Endothelial cell of umbilical vein (primary cell): ENCODE measurements at regions not wholly inside any gene's neighbourhood (a gene's known extent, or its start where the extent isn't known, plus 50 kb on each side); places are given as distances from the start of the nearest gene placed in this dataset.

Experiments used
- BruUV-seq: library from RNA; stranded (reverse); fragments of 400-500 nt; replicated peaks from 2 replicates; lab custom pipeline; 2021; lab: Mats Ljungman, UMichigan
- CTCF ChIA-PET: fragments of 300-600, 350-600 bp; sonication (Branson Sonifier 250); formaldehyde crosslinking; loops from one replicate; lab custom pipeline; 2021; ENCODE audit warnings: antibody characterized with exemption, inconsistent platforms; lab: Charles Lee
- POLR2A ChIA-PET: fragments of 300-600, 350-600 bp; sonication (Branson Sonifier 250); formaldehyde crosslinking; loops from one replicate; lab custom pipeline; 2021; ENCODE audit warnings: antibody characterized with exemption, inconsistent platforms; lab: Charles Lee
- DNase-seq: peaks from one replicate; pipeline ENCODE4 v3.0.0-alpha.2; 2011; ENCODE audit warnings: low read depth, low spot score
- FAIRE-seq: peaks from 2 replicates; lab custom pipeline; 2011; peaks lifted over from hg19 to GRCh38; lab: Jason Lieb, UNC
- H2AFZ ChIP-seq: 2 replicates; pipeline ENCODE4 v1.6.0; 2012; ENCODE audit warnings: low read depth, low read length, control low read depth, inconsistent platforms
- H3K27ac ChIP-seq: 2 replicates; pipeline ENCODE4 v1.5.1; 2011; ENCODE audit warnings: low read depth, mild to moderate bottlenecking, control low read depth, low read length, moderate library complexity; ENCODE audit not compliant: insufficient read depth
- H3K27me3 ChIP-seq, 2 experiments: 2 replicates each; pipeline versions ENCODE4 v1.6.0 to v1.6.1; 2011; ENCODE audit warnings: low read length in 2 of 2, mixed read lengths in 1 of 2; ENCODE audit not compliant: control insufficient read depth in 2 of 2, insufficient read depth in 2 of 2
- H3K36me3 ChIP-seq, 2 experiments: 2 replicates in 1 of 2; 3 replicates in 1 of 2; pipeline ENCODE4 v1.5.1; 2011; ENCODE audit warnings: low read length in 2 of 2, mild to moderate bottlenecking in 1 of 2, moderate library complexity in 1 of 2; ENCODE audit not compliant: control insufficient read depth in 2 of 2, insufficient read depth in 2 of 2; ENCODE audit errors: extremely low read depth in 1 of 2
- H3K4me1 ChIP-seq: 3 replicates; pipeline ENCODE4 v1.5.1; 2011; ENCODE audit warnings: mild to moderate bottlenecking, low read length; ENCODE audit not compliant: control insufficient read depth, insufficient read depth; ENCODE audit errors: extremely low read depth
- H3K4me2 ChIP-seq: 2 replicates; pipeline ENCODE4 v1.6.1; 2011; ENCODE audit warnings: low read length, control low read depth, mixed read lengths; ENCODE audit not compliant: insufficient read depth
- H3K4me3 ChIP-seq, 3 experiments: fragments of 200-600 bp in 1 of 3; sonication (generic), shearing (Covaris generic) in 1 of 3; replicated peaks in 1 of 3; 2 replicates each; pipeline ENCODE4 v1.5.1; 2011 to 2016; ENCODE audit warnings: control low read depth in 3 of 3, low read length in 3 of 3, mild to moderate bottlenecking in 2 of 3, inconsistent platforms in 1 of 3, low read depth in 1 of 3, moderate library complexity in 1 of 3; ENCODE audit not compliant: insufficient read depth in 1 of 3
- H3K79me2 ChIP-seq: 2 replicates; pipeline ENCODE4 v1.6.0; 2012; ENCODE audit warnings: low read length, inconsistent platforms; ENCODE audit not compliant: control insufficient read depth, insufficient read depth
- H3K9ac ChIP-seq: replicated peaks from 2 replicates; pipeline ENCODE3; 2011; ENCODE audit warnings: low read length, control low read depth; ENCODE audit not compliant: insufficient read depth; ENCODE audit errors: extremely low read depth
- H3K9me1 ChIP-seq: replicated peaks from 3 replicates; pipeline ENCODE4 v1.6.0; 2011; ENCODE audit warnings: mild to moderate bottlenecking, low read length; ENCODE audit not compliant: control insufficient read depth, insufficient read depth; ENCODE audit errors: extremely low read depth
- H3K9me3 ChIP-seq: replicated peaks from 2 replicates; pipeline ENCODE4 v1.5.1; 2012; ENCODE audit warnings: low read length, inconsistent platforms; ENCODE audit not compliant: control insufficient read depth, insufficient read depth
- H4K20me1 ChIP-seq: replicated peaks from 2 replicates; pipeline ENCODE3; 2011; ENCODE audit warnings: mild to moderate bottlenecking, low read length; ENCODE audit not compliant: control insufficient read depth, insufficient read depth; ENCODE audit errors: extremely low read depth
- CTCF ChIP-seq, 2 donors: IDR thresholded peaks; 1 replicate in 1 of 2; 2 replicates in 1 of 2; pipeline ENCODE4 v1.5.1; 2011; ENCODE audit warnings: low read length in 2 of 2, mild to moderate bottlenecking in 2 of 2, moderate library complexity in 2 of 2, control low read depth in 1 of 2, inconsistent platforms in 1 of 2, low read depth in 1 of 2; ENCODE audit not compliant: insufficient read depth in 1 of 2; ENCODE audit errors: extremely low read depth in 1 of 2
- EZH2 ChIP-seq: IDR thresholded peaks from 2 replicates; pipeline ENCODE4 v1.6.1; 2012; ENCODE audit warnings: borderline replicate concordance, low read depth, mild to moderate bottlenecking, moderate library complexity, low read length, inconsistent platforms; ENCODE audit not compliant: severe bottlenecking
- FOS ChIP-seq: IDR thresholded peaks from 2 replicates; pipeline ENCODE4 v1.6.1; 2011; ENCODE audit warnings: mild to moderate bottlenecking, low read length, moderate library complexity, borderline replicate concordance; ENCODE audit not compliant: insufficient read depth
- GATA2 ChIP-seq: IDR thresholded peaks from 2 replicates; pipeline ENCODE4 v1.7.0; 2011; ENCODE audit warnings: low read depth, mild to moderate bottlenecking, moderate library complexity, mixed read lengths, low read length; ENCODE audit not compliant: insufficient read length, insufficient read depth
- JUN ChIP-seq: IDR thresholded peaks from 2 replicates; pipeline ENCODE4 v1.6.1; 2011; ENCODE audit warnings: borderline replicate concordance, low read depth; ENCODE audit not compliant: insufficient read length, insufficient read depth
- MAX ChIP-seq: IDR thresholded peaks from 2 replicates; pipeline ENCODE4 v1.6.1; 2011; ENCODE audit not compliant: insufficient read depth, insufficient read length
- MYC ChIP-seq: IDR thresholded peaks from one replicate; pipeline ENCODE4 v1.6.1; 2011; ENCODE audit warnings: mild to moderate bottlenecking, low read depth, low read length
- POLR2A ChIP-seq: IDR thresholded peaks from 2 replicates; pipeline ENCODE4 v1.6.1; 2012; ENCODE audit warnings: low read depth, mild to moderate bottlenecking, control low read depth, low read length
- POLR2AphosphoS5 ChIP-seq: IDR thresholded peaks from 2 replicates; pipeline ENCODE4 v1.6.1; 2012; ENCODE audit warnings: low read depth, mild to moderate bottlenecking, control low read depth, low read length, moderate library complexity; ENCODE audit not compliant: insufficient read depth
- dilution Hi-C: fragments of 300-500 bp; cut with MboI; formaldehyde crosslinking; loops from one replicate; pipeline ENCODE4 v1.15.0; 2019; ENCODE audit warnings: low sequenced_read_pairs; ENCODE audit not compliant: extremely low pct_ligation_motif_present
- intact Hi-C: fragments of 100-400 bp; cut with micrococcal nuclease; formaldehyde crosslinking; loops from one replicate; pipeline ENCODE4 v1.10.0; 2022

GRCh38 chr2:242020196-242021004 lies 150.9 kb downstream of the RTP5 start:
- intact Hi-C loops = no loop called here
- peak in 1 of 2 donors; percentile 2 for TF ChIP-seq CTCF (IDR thresholded peaks at IDR 0.05; ENCODE audit: extremely low read depth in 1 of 2, insufficient read depth in 1 of 2, low read depth in 1 of 2, low read length in 2 of 2)
- TF ChIP-seq MYC = no peak
- Histone ChIP-seq H4K20me1 (no peaks in the 10 kb centered on the region), H3K27ac (no peak overlapping the region), H3K4me1 (no peaks in the 10 kb centered on the region), H3K9me3 (no peaks in the 10 kb centered on the region), H3K4me3 (no peak overlapping the region), H3K4me2 (no peak overlapping the region), H3K9me1 (no peaks in the 10 kb centered on the region), H2AFZ (no peak overlapping the region), H3K36me3 (no peaks in the 10 kb centered on the region), H3K27me3 (no peaks in the 10 kb centered on the region), H3K79me2 (no peaks in the 10 kb centered on the region), H3K9ac (no peak overlapping the region)
- CTCF ChIA-PET = interaction anchor here (0.7 kb wide), 1 partner anchor 70 kb away, joined by 3 read pairs; no protein-coding TSS in a partner anchor
- POLR2A ChIA-PET = no interaction called here
- BruUV-seq = no TSS peak
- FAIRE-seq (no peak), DNase-seq (no peak)
- dilution Hi-C loops = no loop called here

DNA sequence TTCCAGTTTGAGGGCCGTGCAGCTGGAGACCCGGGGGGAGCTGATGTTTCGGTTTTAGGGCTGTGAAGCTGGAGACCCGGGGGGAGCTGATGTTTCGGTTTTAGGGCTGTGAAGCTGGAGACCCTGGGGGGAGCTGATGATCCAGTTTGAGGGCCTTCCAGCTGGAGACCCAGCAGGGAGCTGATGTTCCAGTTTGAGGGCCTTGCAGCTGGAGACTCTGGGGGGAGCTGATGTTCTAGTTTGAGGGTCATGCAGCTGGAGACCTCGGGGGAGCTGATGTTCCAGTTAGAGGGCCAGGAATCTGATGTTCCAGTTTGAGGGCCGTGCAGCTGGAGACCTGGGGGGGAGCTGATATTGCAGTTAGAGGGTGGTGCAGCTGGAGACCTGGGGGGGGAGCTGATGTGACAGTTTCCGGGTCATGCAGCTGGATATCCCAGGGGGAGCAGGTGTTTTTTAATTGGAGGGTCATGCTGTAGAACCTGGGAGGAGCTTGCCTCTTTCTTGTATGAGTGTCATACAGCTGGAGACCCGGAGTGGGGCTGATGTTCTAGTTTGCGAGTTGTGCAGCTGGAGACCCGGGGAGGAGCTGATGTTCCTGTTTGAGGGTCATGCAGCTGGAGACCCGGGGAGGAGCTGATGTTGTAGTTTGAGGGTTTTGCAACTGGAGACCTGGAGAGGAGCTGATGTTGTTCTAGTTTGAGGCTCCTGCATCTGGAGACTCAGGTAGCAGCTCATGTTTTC lies 153.2 kb downstream of the RTP5 start:
- Histone ChIP-seq H3K36me3 (no peaks in the 10 kb centered on the region), H3K4me1 (no peaks in the 10 kb centered on the region), H3K4me2 (no peak overlapping the region), H3K4me3 (no peak overlapping the region), H4K20me1 (no peaks in the 10 kb centered on the region), H3K9me1 (no peaks in the 10 kb centered on the region), H3K79me2 (no peaks in the 10 kb centered on the region), H3K9ac (no peak overlapping the region), H2AFZ (no peak overlapping the region), H3K27me3 (no peaks in the 10 kb centered on the region), H3K27ac (no peak overlapping the region), H3K9me3 (no peaks in the 10 kb centered on the region)
- TF ChIP-seq MAX (no peak), JUN (no peak), FOS (no peak), MYC (no peak), GATA2 (no peak), CTCF (IDR thresholded peaks at IDR 0.05; ENCODE audit: extremely low read depth in 1 of 2, insufficient read depth in 1 of 2, low read depth in 1 of 2, low read length in 2 of 2) (no peak), POLR2A (no peak), EZH2 (no peak), POLR2AphosphoS5 (no peak)
- DNase-seq (no peak), FAIRE-seq (no peak)
- no TSS peak for BruUV-seq
- intact Hi-C loops (no loop called here), dilution Hi-C loops (no loop called here)
- POLR2A ChIA-PET = no interaction called here
- CTCF ChIA-PET = interaction anchor here (1.0 to 1.3 kb wide), 2 partner anchors 16 to 19 kb away, joined by 3 read pairs; no protein-coding TSS in a partner anchor
